ENCODE measurements at regions not wholly inside any gene's neighbourhood (a gene's known extent, or its start where the extent isn't known, plus 50 kb on each side); places are given as distances from the start of the nearest gene placed in this dataset.
"Not testable (repeated sequence)": the region's sequence is repeated elsewhere in the genome, so short reads cannot be mapped to it uniquely, and the experiment has no call there.

GRCh38 chr11:109480251-109480650 lies 58.3 kb downstream of the C11orf87 start:
- no peak for DNase-seq (ENCODE audit: low spot score)

DNA sequence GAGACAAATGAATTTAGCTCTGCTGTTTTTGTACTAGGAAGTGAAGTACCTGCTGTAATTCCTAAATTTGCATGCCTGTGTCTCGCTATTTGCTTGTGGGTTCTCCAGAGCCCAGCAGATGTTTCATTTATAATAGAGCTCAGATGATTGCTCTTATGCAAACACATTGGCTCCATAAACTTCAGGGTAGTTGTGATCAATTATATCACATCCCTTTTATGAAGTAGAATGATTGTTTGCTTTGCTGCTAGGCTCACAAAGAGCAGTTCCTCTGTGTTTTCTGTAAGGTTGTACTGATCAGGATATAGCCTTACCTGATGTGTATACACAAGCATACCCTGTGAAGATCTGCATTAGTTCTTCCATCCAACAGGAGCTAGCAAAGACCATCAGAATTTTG lies 64.1 kb downstream of the C11orf87 start:
- DNase-seq (ENCODE audit: low spot score): no peak

- DNase-seq (ENCODE audit: low spot score): peak; percentile 28
These were observed 69.1 kb downstream of the C11orf87 start for GRCh38 chr11:109490953-109491635.

DNA sequence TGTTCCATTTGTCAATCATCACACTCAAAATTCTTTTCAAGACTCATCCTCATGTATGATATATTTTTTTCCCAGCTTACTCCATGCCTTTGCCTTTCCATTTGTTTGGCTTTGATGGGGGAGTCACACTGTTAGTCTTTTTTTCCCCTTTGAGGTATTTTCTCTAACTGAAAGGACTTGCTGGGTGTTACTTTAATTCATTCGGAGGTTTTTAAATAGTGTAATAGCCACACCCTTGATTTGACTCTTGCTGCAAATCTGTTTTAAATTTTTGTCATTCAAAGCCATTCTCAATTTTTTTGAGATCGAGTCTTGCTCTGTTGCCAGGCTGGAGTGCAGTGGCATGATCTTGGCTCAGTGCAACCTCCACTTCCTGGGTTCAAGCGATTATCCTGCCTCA lies 84.1 kb downstream of the C11orf87 start:
- no peak for DNase-seq (ENCODE audit: low spot score)

GRCh38 chr11:109507331-109507730 lies 85.3 kb downstream of the C11orf87 start:
- DNase-seq (ENCODE audit: low spot score): no peak

DNA sequence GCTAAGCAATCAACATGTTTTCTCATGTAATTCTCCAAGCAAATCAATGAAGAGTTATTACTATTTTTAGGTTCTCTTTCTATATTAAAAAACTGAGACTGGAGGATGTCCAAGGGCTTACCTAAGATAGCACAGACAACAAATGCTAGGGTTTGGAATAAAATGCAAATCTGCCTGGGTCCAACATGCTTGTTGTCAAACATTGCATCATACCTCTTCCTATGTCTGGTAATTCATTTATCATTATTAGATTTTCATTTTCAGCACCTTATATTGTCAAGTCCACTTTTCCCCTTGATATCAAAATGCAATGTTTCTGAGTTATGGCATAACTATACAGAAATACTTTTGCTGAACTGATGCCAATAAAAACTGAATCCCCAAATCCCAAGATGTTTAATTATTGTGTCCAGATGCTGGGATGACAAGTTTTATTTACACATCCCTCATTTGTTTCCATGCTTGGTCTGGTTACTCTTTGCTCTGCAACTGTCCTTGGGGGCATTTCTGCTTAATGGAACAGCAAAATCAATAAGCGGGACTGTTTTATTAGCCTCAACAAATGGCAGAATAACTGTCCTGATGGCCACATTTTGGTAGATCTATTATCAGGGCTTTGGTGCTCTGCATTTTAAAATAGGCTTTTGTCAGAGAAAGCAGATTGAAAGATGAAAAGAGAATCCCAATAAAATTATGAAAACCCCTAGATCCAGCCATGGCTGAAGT lies 86.0 kb downstream of the C11orf87 start:
- DNase-seq (ENCODE audit: low spot score): no peak

DNA sequence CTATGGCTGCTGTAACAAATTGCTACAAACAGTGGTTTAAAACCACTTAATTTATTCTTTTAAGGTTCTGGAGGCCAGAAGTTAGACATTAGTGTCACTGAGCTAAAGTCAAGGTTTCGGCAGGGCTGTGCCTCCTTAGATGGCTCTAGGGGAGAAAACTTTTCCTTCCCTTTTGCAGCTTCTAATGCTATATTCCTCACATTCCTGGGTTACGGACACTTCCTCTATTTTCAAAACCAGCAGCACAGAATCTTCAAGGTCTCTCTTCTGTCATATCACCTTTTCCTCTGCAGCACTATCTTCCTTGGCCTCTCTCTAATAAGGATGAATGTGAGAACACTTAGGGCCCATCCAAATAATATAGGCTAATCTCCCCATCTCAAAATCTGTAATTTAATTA lies 87.0 kb downstream of the C11orf87 start:
- no peak for DNase-seq (ENCODE audit: low spot score)

DNA sequence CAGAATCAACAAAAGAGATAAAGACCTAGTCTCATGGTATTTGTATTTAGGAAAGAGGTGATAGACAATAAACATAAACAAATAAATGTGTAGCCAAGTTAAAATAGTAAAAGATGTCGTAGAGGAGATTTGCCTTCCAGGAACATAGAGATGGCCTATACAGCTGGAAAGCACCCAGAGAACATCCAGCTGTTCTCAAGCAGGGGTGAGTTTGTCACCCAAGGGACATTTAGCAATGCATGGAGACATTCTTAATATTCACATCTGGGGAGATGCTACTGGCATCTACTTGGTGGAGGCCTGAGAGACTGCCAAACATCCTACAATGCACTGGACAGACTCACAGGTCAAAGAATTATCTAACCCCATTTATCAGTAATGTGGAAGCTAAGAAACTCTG lies 88.3 kb downstream of the C11orf87 start:
- DNase-seq (ENCODE audit: low spot score): no peak

DNA sequence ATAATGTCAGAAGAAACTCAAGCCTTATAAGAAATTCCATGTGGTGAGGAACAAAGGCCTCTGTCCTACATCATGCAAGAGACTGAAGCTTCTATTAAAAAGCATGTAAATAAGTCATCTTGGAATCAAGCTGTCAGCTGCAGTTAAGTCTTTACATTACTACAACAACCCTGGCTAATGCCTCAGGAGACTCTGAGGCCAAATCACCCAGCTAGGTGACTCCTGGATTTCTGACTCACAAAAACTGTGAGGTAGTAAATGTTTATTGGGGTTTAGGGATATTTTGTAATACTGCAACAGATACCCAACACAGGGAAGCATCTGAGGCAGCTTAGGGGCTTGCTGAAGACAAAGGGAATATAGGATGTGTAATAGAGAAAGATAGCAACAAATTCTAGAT lies 89.6 kb downstream of the C11orf87 start:
- no peak for DNase-seq (ENCODE audit: low spot score)

DNA sequence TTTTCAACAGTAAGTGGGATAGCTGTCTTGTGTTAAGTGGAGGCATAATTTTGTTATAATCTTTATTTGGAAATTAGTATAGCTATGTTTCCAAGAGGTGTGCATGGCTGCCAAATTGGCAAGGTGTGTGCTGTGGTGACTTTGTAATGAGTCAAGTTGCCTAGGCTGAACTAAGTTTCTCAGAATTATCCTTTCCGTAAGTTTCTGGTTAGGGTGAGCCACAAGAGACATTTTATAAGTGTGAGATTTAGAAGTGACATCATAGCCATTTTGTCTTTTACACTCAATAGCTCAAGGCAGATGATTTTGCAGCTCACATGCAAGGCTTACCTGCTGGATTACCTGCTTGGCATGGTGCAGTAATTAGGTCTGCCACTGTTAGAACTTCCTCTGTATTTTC lies 90.3 kb downstream of the C11orf87 start:
- DNase-seq (ENCODE audit: low spot score): no peak

GRCh38 chr11:109512680-109513079 lies 90.7 kb downstream of the C11orf87 start:
- DNase-seq (ENCODE audit: low spot score): no peak

DNA sequence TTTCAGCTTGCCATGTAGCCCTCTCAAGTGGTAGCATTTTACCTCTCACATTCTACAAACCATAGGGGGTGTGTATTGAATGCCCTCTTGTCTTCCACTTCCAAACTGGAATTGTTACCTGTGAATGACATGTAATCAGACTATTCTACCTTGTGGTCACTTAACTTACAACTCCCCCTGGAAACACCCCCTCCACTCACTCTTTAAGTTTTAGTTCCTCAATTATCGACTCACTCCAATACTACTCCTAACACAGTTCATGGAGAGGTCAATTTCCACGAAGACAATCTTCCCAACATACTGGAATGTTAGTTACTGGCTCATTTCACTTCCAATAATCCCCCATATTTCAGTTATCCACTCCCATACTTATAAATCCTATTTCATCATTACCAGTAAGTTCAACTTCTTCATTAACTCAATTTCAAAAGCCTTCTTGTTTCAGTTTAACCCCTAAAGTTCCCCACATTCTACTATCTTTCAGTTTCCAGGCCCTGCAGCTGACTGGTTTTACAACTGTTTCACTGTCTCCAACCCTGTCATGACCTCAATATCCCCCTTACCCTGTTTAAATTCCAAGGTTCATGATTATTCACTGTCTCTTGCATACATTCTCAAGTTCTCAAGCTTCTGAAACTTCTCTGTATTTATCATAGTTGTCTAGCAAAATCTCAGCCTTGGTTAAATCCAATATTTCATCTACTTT lies 92.5 kb downstream of the C11orf87 start:
- DNase-seq (ENCODE audit: low spot score): no peak

- no peak for DNase-seq (ENCODE audit: low spot score)
These were observed 97.3 kb downstream of the C11orf87 start for GRCh38 chr11:109519253-109519652.

DNA sequence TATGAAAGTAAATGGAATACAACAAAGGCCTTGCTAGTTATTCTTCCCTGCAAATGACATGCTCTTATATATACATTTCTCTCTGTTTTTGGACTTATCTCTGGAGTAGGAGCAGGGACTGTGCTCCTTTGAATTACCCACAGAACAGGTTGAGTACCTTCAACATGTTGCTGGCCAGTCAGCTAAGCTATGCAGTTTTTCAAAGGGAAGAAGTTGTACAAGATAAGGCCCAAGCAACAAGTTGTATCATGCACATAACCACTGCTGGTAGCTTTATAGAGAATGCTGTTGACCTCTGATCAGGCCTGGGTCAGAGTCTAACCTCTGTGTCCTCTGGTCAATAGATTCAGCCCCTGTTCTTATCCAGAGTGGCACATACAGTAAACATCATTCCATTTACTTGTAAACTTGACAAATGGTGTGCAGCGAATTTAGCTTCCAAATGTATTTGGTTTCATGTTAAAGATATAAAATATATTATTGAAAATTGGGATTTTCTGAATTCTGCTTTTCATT lies 99.6 kb downstream of the C11orf87 start:
- DNase-seq (ENCODE audit: low spot score): no peak

DNA sequence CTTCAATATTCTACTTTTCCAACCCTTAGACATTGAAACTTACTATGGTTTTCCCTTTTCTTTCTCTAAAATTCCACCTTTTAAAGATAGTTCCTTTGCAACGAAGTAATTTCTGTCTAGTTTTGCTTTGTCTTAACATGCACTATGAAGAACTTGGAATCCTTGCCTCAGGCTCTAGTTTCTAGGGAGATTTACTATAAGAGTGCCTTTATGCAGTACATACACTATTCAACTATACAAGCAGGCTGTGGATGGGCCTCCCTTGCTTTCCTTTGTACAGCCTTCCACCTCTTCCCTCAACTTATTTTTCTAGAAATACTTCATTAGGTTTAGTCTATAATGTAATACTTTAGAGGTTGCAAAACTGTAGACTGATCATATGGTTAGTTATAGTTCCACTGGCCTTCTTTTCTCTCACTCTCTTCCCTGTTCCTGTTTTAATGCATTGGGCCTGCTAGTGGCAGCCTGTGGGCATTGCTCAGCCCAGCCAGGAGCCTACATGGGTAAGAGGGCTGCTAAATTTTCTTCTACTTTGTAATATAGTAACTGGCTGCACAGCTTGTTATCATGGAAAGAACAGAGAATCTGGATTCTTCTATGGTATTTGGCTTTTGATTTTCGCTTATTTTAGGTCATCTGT lies 100.2 kb downstream of the C11orf87 start:
- no peak for DNase-seq (ENCODE audit: low spot score)

DNA sequence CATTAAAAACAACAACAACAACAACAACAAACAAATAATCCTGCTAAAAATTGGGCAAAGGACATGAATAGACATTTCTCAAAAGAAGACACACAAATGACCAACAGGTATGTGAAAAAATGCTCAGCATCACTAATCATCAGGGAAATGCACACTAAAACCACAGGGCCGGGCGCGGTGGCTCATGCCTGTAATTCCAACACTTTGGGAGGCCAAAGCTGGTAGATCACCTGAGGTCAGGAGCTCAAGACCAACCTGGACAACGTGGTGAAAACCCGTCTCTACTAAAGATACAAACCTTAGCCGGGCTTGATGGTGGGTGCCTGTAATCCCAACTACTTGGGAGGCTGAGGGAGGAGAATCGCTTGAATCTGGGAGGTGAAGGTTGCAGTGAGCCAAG lies 103.6 kb downstream of the C11orf87 start:
- not testable (repeated sequence) for DNase-seq (ENCODE audit: low spot score)

DNA sequence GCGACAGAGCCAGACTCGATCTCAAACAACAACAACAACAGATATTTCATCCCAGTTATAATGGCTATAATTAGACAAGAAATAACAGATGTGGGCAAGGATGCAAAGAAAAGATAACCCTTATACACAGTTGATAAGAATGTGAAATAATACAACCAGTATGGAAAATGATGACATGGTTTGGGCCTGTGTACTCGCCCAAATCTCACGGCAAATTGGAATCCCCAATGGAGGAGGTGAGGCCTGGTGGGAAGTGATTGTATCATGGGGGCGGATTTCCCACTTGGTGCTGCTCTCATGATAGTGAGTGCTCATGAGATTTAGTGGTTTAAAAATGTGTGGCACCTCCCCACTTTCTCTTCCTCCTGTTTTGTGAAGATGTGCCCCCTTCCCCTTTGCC lies 104.1 kb downstream of the C11orf87 start:
- DNase-seq (ENCODE audit: low spot score): no peak

DNA sequence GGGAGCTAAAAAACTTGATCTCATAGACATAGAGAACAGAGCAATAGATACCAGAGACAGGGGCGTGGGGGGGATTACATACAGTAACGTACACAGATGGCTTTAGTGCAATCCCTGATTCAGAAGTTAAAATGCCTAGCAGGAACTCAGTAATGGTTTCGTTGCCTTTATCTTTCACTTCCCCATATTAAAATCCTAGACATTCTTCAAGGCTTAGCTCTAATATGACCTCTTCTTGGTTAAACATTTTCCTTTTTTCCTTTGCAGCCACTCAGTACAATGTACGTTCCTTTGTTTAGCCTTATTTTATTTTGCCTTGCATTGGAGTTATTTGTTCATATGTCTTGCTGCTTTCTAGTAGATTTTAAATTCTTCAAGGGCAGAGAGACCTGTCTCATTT lies 104.9 kb downstream of the C11orf87 start:
- no peak for DNase-seq (ENCODE audit: low spot score)

DNA sequence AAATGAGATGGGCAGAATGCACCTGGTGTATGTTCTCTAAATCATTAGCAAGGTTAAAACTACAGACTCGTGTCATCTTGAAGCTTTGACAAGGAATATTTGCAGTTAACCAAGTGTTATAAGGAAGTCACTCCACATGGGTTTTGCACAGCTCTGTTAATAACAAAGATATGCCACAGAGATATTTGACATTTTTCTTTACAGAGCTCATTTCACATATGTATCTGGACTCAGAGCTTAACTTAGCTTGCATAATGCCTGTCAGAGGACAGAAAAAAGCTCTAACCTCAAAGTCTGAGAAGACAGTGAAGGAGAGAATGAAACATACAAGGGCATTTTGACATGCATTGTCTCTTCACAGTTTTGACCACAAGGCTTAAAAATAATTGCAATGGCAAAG lies 105.5 kb downstream of the C11orf87 start:
- DNase-seq (ENCODE audit: low spot score): peak; percentile 8

DNA sequence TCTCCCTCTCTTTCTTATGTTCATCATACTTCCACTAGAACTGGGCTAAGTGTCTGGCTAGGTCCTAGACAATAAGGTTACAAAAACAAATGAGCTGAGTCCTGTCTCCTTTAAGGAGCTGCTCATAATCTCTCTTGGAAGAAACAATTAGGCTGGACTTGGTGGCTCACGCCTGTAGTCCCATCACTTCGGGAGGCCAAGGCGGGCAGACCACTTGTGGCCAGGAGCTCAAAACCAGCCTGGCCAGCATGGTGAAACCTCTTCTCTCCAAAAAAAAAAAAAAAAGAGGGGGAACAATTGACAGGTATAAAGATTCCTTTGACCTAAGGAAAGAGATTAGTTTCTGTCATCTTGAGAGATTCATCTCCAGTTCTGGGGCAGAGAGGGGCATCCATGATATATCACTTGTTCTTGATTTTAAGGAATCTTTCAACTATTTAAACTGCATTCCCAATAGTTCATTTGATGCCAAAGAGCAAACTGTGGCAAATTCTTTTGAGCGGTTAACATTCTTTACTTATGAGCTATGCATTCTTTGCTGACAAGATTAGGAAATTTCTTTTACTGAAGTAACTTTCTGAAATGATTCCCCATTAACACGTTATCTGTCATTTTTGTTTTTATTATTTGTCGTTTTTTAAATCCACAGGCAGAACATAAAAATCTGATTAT lies 125.5 kb downstream of the C11orf87 start:
- peak; percentile 54 for DNase-seq (ENCODE audit: low spot score)

DNA sequence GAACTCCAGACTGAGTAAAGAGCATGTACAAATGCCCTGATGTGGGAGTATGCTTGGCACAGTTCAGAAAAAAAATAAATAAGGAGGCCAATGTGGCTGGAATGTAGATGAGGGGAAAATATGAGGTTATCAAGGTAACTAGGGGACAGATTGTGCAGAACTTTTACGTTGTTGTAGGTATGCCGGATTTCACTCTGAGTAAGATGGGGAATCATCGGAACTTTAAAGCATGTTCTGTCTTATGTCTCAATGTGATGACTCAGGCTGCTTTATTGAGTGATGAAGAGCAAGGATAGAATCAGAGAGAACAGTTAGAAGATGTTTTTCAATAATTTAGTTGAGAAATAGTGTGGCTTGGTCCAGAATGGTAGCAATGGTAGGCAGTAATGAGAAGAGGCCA lies 130.4 kb downstream of the C11orf87 start:
- DNase-seq (ENCODE audit: low spot score): no peak

DNA sequence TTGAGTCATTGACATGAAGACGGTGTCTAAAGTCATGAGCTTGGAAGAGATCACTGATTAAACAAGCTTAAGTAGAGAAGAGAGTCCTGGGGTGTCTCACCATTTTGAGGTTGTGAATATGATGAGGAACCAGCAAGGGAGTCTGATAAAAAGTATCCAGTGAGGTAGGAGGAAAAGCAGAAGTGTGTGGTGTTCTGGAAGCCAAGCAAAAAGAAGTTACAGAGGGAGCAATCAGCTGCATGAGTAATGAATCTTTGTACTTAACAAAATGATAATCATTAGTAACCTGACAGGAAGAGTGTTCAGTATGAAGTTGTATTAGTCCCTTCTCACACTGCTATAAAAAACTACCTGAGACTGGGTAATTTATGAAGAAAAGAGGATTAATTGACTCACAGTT lies 131.3 kb downstream of the C11orf87 start:
- DNase-seq (ENCODE audit: low spot score): no peak

Data from AG08395 (cell line).